ENCODE measurements at regions not wholly inside any gene's neighbourhood (a gene's known extent, or its start where the extent isn't known, plus 50 kb on each side); places are given as distances from the start of the nearest gene placed in this dataset.
A peak's percentile ranks its signal among the peaks of the same experiment; 100 is the strongest.
"Not testable (repeated sequence)": the region's sequence is repeated elsewhere in the genome, so short reads cannot be mapped to it uniquely, and the experiment has no call there.

- H3K36me3 Mint-ChIP-seq (ENCODE audit: low read depth); H3K27ac Mint-ChIP-seq; H3K9me3 Mint-ChIP-seq; ATAC-seq (replicated peaks): not testable (repeated sequence)
- H3K27me3 Mint-ChIP-seq, result peaks cover 40% of the 10 kb centered on the region
- peaks cover 26% of the 10 kb centered on the region for H3K4me1 Mint-ChIP-seq
- H3K4me3 Mint-ChIP-seq, result peak overlapping the region; percentile 56
These were observed 165.7 kb upstream of the HES1 start for GRCh38 chr3:193970131-193970772.

- peaks cover 39% of the 10 kb centered on the region for H3K27me3 Mint-ChIP-seq
- peak overlapping the region; percentile 56 for H3K4me3 Mint-ChIP-seq
- H3K27ac Mint-ChIP-seq, result peak overlapping the region; percentile 51
- H3K4me1 Mint-ChIP-seq, result peaks cover 26% of the 10 kb centered on the region
- ATAC-seq (replicated peaks), result peak; percentile 66
- H3K9me3 Mint-ChIP-seq, result no peaks in the 10 kb centered on the region
- no peaks in the 10 kb centered on the region for H3K36me3 Mint-ChIP-seq (ENCODE audit: low read depth)
These were observed 165.2 kb upstream of the HES1 start for GRCh38 chr3:193970773-193971206.

DNA sequence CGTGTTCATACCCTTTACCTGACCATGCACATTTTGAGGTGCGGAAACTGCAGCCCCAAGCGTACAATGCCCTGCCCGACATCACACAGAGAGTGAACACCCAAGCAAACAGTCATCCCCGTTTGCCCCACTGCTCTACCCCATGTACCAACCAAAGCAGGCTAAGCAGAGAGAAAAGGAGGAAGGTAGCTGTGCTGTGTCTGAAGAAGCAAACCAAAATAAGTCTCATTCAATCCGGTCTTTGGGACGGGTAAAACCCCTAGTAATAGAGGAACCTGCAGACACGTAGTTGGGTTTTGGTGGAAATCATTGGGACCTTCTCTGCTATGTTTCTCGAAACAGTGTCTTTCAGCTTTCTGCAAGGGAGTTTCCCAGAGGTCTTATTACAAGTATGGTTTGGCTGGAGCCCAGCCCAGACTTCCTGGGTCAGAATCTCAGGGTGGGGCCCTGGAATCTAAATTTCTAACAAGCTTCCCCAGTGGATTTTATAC is 164.6 kb upstream of the HES1 start:
- Mint-ChIP-seq H3K4me3 (peak overlapping the region; percentile 56), H3K27ac (peak overlapping the region; percentile 51), H3K9me3 (no peaks in the 10 kb centered on the region), H3K27me3 (peaks cover 34% of the 10 kb centered on the region), H3K4me1 (peaks cover 26% of the 10 kb centered on the region), H3K36me3 (ENCODE audit: low read depth) (no peaks in the 10 kb centered on the region)
- ATAC-seq (replicated peaks), result peak; percentile 88

DNA sequence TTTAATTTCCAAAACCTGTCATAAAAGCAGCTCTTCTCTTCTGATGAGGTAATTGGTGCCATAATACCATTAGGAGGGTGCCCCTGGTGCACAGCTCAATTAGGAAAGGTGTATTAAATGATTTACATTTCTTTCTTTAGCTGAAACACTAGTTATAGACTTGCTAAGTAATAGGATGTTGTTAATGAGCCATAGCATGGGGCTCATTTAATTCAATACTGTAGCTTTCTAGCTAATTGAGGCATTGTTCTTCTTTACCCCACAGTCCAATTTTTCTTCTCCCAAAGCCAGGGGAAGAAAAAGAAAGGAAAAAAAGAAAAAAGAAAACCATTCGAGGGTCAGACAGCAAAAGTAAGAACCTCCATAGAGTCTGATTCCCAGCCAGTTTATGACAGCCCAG is 164.0 kb upstream of the HES1 start:
- Mint-ChIP-seq H3K4me3 (peak overlapping the region; percentile 56), H3K27me3 (peaks cover 30% of the 10 kb centered on the region), H3K27ac (peak overlapping the region; percentile 51), H3K4me1 (peaks cover 26% of the 10 kb centered on the region), H3K9me3 (no peaks in the 10 kb centered on the region), H3K36me3 (ENCODE audit: low read depth) (no peaks in the 10 kb centered on the region)
- no peak for ATAC-seq (replicated peaks)

- no peaks in the 10 kb centered on the region for H3K9me3 Mint-ChIP-seq
- peaks cover 26% of the 10 kb centered on the region for H3K4me1 Mint-ChIP-seq
- H3K4me3 Mint-ChIP-seq, result no peak overlapping the region
- no peaks in the 10 kb centered on the region for H3K36me3 Mint-ChIP-seq (ENCODE audit: low read depth)
- no peak for ATAC-seq (replicated peaks)
- peaks cover 32% of the 10 kb centered on the region for H3K27me3 Mint-ChIP-seq
- no peak overlapping the region for H3K27ac Mint-ChIP-seq
These were observed 163.1 kb upstream of the HES1 start for GRCh38 chr3:193972832-193973231.

GRCh38 chr3:193974191-193974652 is 161.7 kb upstream of the HES1 start:
- ATAC-seq (replicated peaks), result no peak
- no peak overlapping the region for H3K27ac Mint-ChIP-seq
- H3K36me3 Mint-ChIP-seq (ENCODE audit: low read depth), result no peaks in the 10 kb centered on the region
- peaks cover 28% of the 10 kb centered on the region for H3K27me3 Mint-ChIP-seq
- peaks cover 26% of the 10 kb centered on the region for H3K4me1 Mint-ChIP-seq
- H3K9me3 Mint-ChIP-seq, result no peaks in the 10 kb centered on the region
- H3K4me3 Mint-ChIP-seq, result no peak overlapping the region

DNA sequence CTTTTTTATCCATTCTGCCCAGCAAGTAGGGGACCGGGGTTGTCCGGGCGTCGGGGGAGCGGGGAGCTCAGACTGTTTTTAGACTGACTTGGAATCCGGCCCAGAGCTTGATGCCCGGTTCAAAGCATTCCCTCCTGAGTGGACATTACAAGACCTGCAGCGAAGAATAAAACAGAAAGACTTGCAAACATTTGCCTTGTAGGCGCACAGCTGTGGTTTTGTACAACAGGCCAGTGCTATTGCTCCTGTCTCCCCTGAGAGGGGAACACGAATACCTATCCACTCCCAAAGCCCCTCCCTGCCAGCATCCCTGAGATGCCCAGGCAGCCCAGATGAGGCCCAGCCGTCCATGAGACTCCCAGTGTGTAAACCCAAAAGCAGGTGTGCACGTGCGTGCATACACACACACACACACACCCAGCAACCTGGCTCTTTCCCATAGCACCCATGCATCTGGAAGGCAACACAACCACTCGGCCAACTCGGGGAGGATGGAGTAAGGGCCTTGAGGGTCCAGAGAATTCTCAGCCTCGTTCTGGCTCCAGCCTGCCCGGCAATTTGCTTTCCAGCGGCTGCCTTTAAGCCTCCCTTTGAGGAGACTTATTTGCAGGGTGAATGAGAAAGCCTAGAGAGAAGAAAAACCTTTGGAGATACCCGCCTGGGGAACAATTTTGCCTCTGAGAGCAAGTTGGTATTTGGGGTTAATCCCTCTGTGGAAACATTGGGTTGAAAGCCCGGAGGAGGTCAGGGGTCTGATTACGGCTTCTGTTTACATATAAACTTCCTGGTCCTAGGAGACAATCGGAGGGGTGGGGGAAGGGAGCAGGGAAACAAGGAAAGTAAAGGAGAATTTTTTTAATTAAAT is 161.0 kb upstream of the HES1 start:
- H3K9me3 Mint-ChIP-seq, result no peaks in the 10 kb centered on the region
- peaks cover 27% of the 10 kb centered on the region for H3K27me3 Mint-ChIP-seq
- H3K27ac Mint-ChIP-seq, result no peak overlapping the region
- H3K36me3 Mint-ChIP-seq (ENCODE audit: low read depth), result no peaks in the 10 kb centered on the region
- ATAC-seq (replicated peaks), result no peak
- no peak overlapping the region for H3K4me3 Mint-ChIP-seq
- peaks cover 25% of the 10 kb centered on the region for H3K4me1 Mint-ChIP-seq

DNA sequence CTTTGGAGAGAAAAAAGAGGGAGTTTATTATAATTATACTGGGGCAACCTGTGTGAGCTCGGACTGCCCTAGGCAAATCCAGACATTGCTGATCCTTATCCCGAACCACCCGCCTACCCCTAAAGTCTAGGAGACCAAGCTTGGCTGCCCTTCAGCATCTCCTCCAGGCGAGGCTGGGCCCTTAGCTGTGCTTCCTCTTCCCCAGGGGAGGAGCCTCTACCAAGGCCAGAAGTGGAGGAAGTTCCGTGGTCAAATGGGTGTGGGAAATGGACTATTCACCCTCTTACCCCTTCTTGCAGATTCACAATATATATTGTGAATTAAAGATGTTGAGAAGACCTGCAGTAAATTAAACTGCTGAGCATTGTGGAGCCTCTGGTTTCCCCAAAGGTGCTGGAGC is 158.3 kb upstream of the HES1 start:
- no peaks in the 10 kb centered on the region for H3K9me3 Mint-ChIP-seq
- ATAC-seq (replicated peaks), result no peak
- no peaks in the 10 kb centered on the region for H3K36me3 Mint-ChIP-seq (ENCODE audit: low read depth)
- no peak overlapping the region for H3K27ac Mint-ChIP-seq
- no peak overlapping the region for H3K4me3 Mint-ChIP-seq
- H3K4me1 Mint-ChIP-seq, result peaks cover 6% of the 10 kb centered on the region
- peaks cover 24% of the 10 kb centered on the region for H3K27me3 Mint-ChIP-seq

GRCh38 chr3:193978030-193978429 is 157.9 kb upstream of the HES1 start:
- H3K4me3 Mint-ChIP-seq, result no peak overlapping the region
- no peak overlapping the region for H3K27ac Mint-ChIP-seq
- peaks cover 24% of the 10 kb centered on the region for H3K27me3 Mint-ChIP-seq
- no peaks in the 10 kb centered on the region for H3K36me3 Mint-ChIP-seq (ENCODE audit: low read depth)
- ATAC-seq (replicated peaks), result no peak
- H3K4me1 Mint-ChIP-seq, result peaks cover 6% of the 10 kb centered on the region
- H3K9me3 Mint-ChIP-seq, result no peaks in the 10 kb centered on the region

GRCh38 chr3:193978486-193978885 is 157.5 kb upstream of the HES1 start:
- peaks cover 21% of the 10 kb centered on the region for H3K27me3 Mint-ChIP-seq
- H3K4me3 Mint-ChIP-seq, result no peak overlapping the region
- ATAC-seq (replicated peaks), result no peak
- no peak overlapping the region for H3K27ac Mint-ChIP-seq
- no peaks in the 10 kb centered on the region for H3K9me3 Mint-ChIP-seq
- no peaks in the 10 kb centered on the region for H3K36me3 Mint-ChIP-seq (ENCODE audit: low read depth)
- H3K4me1 Mint-ChIP-seq, result peaks cover 4% of the 10 kb centered on the region

DNA sequence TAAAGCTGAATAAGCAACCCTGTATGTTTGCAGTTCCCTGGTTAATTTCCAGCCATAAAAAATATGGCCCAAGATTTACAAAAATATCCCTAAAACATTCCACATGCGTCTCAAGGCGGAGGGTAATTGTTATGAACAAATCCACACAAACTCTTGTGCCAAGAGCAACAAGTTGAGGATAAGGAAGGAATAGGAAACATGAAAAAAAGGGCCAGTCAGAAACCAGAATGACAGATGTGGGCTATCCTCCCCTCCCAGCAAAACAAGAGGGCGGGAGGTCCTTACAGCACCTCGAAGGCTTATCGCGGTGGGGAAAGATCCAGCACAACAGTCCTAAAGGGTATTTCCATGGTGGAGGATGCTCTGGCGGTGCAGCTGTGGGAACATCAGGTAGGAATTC is 155.6 kb upstream of the HES1 start:
- Mint-ChIP-seq H3K4me1 (no peaks in the 10 kb centered on the region), H3K27ac (no peak overlapping the region), H3K27me3 (peaks cover 11% of the 10 kb centered on the region), H3K4me3 (no peak overlapping the region), H3K36me3 (ENCODE audit: low read depth) (no peaks in the 10 kb centered on the region), H3K9me3 (no peaks in the 10 kb centered on the region)
- ATAC-seq (replicated peaks), result no peak

- Mint-ChIP-seq H3K4me3 (no peak overlapping the region), H3K36me3 (ENCODE audit: low read depth) (no peaks in the 10 kb centered on the region), H3K27ac (no peak overlapping the region), H3K27me3 (peaks cover 9% of the 10 kb centered on the region), H3K4me1 (no peaks in the 10 kb centered on the region), H3K9me3 (no peaks in the 10 kb centered on the region)
- no peak for ATAC-seq (replicated peaks)
These were observed 155.0 kb upstream of the HES1 start for GRCh38 chr3:193980905-193981304.

DNA sequence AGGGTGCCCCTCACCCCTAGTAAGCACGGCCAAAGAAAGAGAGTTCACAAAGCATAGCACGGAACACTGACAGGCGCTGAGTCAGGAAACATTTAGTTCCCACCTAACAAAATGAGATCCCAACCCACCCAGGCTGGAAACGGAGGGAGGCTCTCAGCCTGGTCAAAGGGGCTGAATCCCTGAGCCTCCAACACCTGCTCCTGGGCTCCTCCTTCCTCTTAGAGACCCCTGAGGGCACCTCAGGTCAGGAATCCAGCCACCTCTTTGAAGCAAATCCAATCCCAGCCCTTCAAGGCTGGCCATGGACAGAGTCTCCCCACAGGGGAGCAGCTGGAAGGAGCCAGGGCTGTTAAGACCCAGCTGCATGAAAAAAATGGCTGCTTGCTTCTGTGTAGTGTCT is 154.4 kb upstream of the HES1 start:
- Mint-ChIP-seq H3K9me3 (no peaks in the 10 kb centered on the region), H3K4me1 (no peaks in the 10 kb centered on the region), H3K36me3 (ENCODE audit: low read depth) (no peaks in the 10 kb centered on the region), H3K27ac (no peak overlapping the region), H3K27me3 (peaks cover 12% of the 10 kb centered on the region), H3K4me3 (no peak overlapping the region)
- ATAC-seq (replicated peaks), result no peak

GRCh38 chr3:193982258-193982659 is 153.7 kb upstream of the HES1 start:
- Mint-ChIP-seq H3K4me1 (no peaks in the 10 kb centered on the region), H3K9me3 (no peaks in the 10 kb centered on the region), H3K27me3 (peaks cover 10% of the 10 kb centered on the region), H3K27ac (no peak overlapping the region), H3K36me3 (ENCODE audit: low read depth) (no peaks in the 10 kb centered on the region), H3K4me3 (no peak overlapping the region)
- ATAC-seq (replicated peaks), result no peak

Data from activated T-helper 17 cell treated with anti-CD3 and anti-CD28 coated beads, Interleukin-2, amount 50 U/mL, for 72 hours (primary cell).